BLaER1 (cell line): ENCODE measurements at regions not wholly inside any gene's neighbourhood (a gene's known extent, or its start where the extent isn't known, plus 50 kb on each side); places are given as distances from the start of the nearest gene placed in this dataset.
"Not testable (repeated sequence)": the region's sequence is repeated elsewhere in the genome, so short reads cannot be mapped to it uniquely, and the experiment has no call there.

ENCODE experiments used
- H3K27ac ChIP-seq: shearing (Covaris generic); formaldehyde crosslinking; 2 replicates; pipeline ENCODE4 v1.8.1; 2022
- H3K27me3 ChIP-seq: shearing (Covaris generic); formaldehyde crosslinking; 2 replicates; pipeline ENCODE4 v1.8.1; 2022
- H3K36me3 ChIP-seq: shearing (Covaris generic); formaldehyde crosslinking; 2 replicates; pipeline ENCODE4 v1.8.1; 2022
- H3K4me1 ChIP-seq: shearing (Covaris generic); formaldehyde crosslinking; 2 replicates; pipeline ENCODE4 v1.8.1; 2022
- H3K4me2 ChIP-seq: shearing (Covaris generic); formaldehyde crosslinking; 2 replicates; pipeline ENCODE4 v1.8.1; 2022
- H3K4me3 ChIP-seq: shearing (Covaris generic); formaldehyde crosslinking; 2 replicates; pipeline ENCODE4 v1.8.1; 2022
- H3K9ac ChIP-seq: shearing (Covaris generic); formaldehyde crosslinking; 2 replicates; pipeline ENCODE4 v1.8.1; 2022
- H3K9me3 ChIP-seq: shearing (Covaris generic); formaldehyde crosslinking; 2 replicates; pipeline ENCODE4 v1.8.1; 2022
- H4K20me1 ChIP-seq: shearing (Covaris generic); formaldehyde crosslinking; 2 replicates; pipeline ENCODE4 v1.8.1; 2022
- Cebpa-rat ChIP-seq: shearing (Covaris generic); IDR thresholded peaks from 2 replicates; pipeline ENCODE4 v1.8.1; 2022

DNA sequence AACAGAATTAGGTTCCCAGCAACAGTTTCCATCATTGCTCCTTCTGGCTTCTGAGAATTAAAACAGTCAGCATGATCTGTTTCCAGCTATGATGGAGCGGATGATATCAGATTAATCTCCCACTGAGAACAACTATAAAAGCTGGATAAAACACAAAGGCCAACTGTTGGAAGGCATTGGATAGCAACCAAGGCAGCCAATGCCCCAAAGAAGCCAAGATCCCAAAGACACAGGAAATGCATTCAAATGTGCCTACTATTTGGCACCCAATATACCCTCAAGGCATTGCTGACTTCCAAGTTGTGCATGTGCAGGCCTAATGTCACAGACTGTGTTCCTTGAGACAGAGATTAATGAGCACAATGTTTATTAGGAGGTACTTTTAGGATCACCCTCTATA lies 259.3 kb downstream of the ARHGAP12 start:
- H3K4me3 ChIP-seq, result no peak overlapping the region
- TF ChIP-seq Cebpa-rat, result no peak
- no peaks in the 10 kb centered on the region for H4K20me1 ChIP-seq
- H3K27ac ChIP-seq, result no peak overlapping the region
- H3K4me1 ChIP-seq, result no peaks in the 10 kb centered on the region
- no peaks in the 10 kb centered on the region for H3K27me3 ChIP-seq
- H3K36me3 ChIP-seq, result no peaks in the 10 kb centered on the region
- H3K9me3 ChIP-seq, result no peaks in the 10 kb centered on the region; the same call in 1 of the 2 replicates
- no peak overlapping the region for H3K4me2 ChIP-seq
- no peak overlapping the region for H3K9ac ChIP-seq

DNA sequence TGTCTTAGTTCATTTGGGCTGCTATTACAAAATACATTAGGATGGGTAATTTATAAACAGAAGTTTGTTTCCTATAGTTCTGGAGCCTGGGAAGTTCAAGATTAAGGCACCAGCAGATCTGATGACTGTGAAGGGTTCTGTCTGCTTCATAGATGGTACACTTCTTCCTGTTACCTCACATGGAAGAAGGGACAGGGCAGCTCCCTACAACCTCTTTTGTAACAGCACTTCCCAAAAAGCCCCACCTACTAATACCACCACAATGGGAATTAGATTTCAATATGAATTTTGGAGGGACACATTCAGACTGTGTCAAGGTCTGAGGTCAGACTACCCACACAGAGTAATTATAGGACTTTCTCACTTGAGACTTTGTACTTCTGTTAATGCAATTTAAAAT lies 260.3 kb downstream of the ARHGAP12 start:
- H3K36me3 ChIP-seq, result no peaks in the 10 kb centered on the region
- no peak overlapping the region for H3K27ac ChIP-seq
- no peaks in the 10 kb centered on the region for H4K20me1 ChIP-seq

DNA sequence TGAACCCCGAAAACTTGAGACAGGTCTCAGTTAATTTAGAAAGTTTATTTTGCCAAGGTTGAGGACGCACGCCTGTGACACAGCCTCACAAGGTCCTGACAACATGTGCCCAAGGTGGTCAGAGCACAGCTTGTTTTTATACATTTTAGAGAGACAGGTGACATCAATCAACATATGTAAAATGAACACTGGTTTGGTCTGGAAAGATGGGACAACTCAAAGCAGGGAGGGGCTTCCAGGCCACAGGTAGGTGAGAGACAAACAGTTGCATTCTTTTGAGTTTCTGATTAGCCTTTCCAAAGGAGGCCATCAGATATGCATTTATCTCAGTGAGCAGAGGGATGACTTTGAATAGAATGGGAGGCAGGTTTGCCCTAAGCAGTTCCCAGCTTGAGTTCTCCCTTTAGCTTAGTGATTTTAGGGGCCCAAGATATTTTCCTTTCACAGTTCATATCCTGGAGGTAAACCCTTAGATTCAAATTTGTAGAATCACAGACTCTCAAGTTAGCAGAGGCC lies 262.8 kb downstream of the ARHGAP12 start:
- not testable (repeated sequence) for H3K27ac ChIP-seq, H4K20me1 ChIP-seq, H3K4me2 ChIP-seq, H3K36me3 ChIP-seq, H3K9ac ChIP-seq, H3K4me1 ChIP-seq, H3K27me3 ChIP-seq, H3K4me3 ChIP-seq, H3K9me3 ChIP-seq

More for the DNA sequence above, 260.3 kb downstream of the ARHGAP12 start:
- no peak for TF ChIP-seq Cebpa-rat
- H3K4me3 ChIP-seq, result no peak overlapping the region
- H3K9ac ChIP-seq, result no peak overlapping the region
- no peak overlapping the region for H3K4me2 ChIP-seq
- H3K4me1 ChIP-seq, result no peaks in the 10 kb centered on the region
- H3K27me3 ChIP-seq, result no peaks in the 10 kb centered on the region
- H3K9me3 ChIP-seq, result no peaks in the 10 kb centered on the region; the same call in 1 of the 2 replicates

DNA sequence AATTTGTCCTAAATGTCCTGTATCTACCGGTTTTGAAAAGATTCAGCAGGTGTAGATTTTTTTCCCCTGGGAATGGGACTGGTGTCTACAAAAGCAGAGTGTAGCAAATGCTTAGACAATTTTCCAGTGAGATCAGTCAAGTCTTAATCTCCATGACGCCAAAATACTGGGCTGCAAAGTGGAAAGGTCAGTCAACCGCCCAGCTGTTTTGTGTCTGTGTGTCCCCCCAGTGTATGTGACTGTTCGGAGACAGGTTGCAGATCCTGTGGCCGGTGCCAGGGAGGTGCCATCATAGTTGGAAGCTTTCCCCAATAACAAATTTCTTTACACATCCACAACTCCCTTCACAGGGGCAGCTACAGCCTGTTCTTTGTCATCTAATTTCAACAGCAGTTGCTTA lies 263.8 kb downstream of the ARHGAP12 start:
- H3K4me1 ChIP-seq, result no peaks in the 10 kb centered on the region
- H3K4me3 ChIP-seq, result no peak overlapping the region
- no peak overlapping the region for H3K9ac ChIP-seq
- TF ChIP-seq Cebpa-rat, result no peak
- H3K36me3 ChIP-seq, result no peaks in the 10 kb centered on the region
- H3K9me3 ChIP-seq, result no peaks in the 10 kb centered on the region
- H3K27me3 ChIP-seq, result no peaks in the 10 kb centered on the region
- H3K27ac ChIP-seq, result no peak overlapping the region
- no peaks in the 10 kb centered on the region for H4K20me1 ChIP-seq
- H3K4me2 ChIP-seq, result no peak overlapping the region

DNA sequence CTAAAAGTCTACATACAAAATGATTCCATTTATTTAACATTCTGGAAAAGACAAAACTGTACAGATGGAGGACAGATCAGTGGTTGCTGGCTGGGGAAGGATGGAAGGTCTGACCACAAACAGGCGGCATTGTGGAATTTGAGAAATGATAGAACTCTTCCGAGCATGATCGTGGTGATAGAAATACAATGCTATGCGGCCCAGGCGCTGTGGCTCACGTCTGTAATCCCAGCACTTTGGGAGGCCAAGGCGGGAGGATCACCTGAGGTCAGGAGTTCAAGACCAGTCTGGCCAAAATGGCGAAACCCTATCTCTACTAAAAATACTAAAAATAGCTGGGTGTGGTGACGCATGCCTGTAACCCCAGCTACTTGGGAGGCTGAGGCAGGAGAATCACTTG lies 264.6 kb downstream of the ARHGAP12 start:
- not testable (repeated sequence) for H3K9me3 ChIP-seq, H3K36me3 ChIP-seq, H3K27ac ChIP-seq, H3K4me3 ChIP-seq, H3K9ac ChIP-seq, H3K4me2 ChIP-seq, H3K27me3 ChIP-seq, H3K4me1 ChIP-seq, H4K20me1 ChIP-seq

DNA sequence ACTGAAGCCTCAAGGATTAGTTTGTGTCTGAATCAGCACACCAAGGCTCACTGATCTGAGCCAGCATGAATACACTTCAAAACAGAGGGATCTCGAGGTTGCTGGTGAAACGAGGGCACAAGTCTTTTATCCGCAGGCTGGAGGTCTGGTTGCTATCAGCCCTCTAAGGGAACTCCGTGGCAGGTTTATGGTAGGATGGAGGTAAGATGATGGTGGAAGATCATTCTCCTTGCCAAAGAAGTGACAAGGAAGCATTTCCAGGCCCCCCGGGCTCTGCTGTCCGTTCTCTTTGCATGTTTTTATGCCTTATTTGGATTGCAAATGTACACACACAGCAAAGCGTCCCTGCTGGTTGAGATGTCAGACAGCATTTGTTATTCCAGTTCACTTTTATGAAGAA lies 268.3 kb downstream of the ARHGAP12 start:
- Histone ChIP-seq H3K27me3 (no peaks in the 10 kb centered on the region), H3K9ac (no peak overlapping the region), H3K4me1 (no peaks in the 10 kb centered on the region), H3K27ac (no peak overlapping the region), H4K20me1 (no peaks in the 10 kb centered on the region), H3K36me3 (no peaks in the 10 kb centered on the region), H3K4me2 (no peak overlapping the region), H3K4me3 (no peak overlapping the region), H3K9me3 (no peaks in the 10 kb centered on the region)
- no peak for TF ChIP-seq Cebpa-rat

DNA sequence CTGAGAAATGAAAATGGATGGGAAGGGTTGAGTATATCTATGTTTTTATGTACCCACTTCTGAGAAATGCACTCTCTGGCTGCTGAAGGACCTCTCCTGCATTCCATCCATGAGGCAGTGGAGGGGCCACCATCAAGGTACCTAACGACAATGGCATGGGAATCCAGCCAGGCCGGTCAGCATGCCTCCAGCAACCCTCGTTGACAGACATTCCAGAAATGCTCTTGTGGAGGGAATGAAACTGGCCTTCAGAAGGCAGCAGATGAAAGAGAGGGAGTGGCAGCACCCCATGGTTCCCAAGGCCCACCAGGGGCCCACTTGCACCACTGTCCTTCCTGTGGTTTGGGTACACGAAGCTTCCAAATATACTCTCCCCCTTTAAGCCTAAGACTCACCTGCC lies 269.0 kb downstream of the ARHGAP12 start:
- Histone ChIP-seq H3K4me2 (no peak overlapping the region), H3K4me1 (no peaks in the 10 kb centered on the region), H3K4me3 (no peak overlapping the region), H3K36me3 (no peaks in the 10 kb centered on the region), H3K27me3 (no peaks in the 10 kb centered on the region), H3K9ac (no peak overlapping the region), H3K9me3 (no peaks in the 10 kb centered on the region), H3K27ac (no peak overlapping the region), H4K20me1 (no peaks in the 10 kb centered on the region)
- TF ChIP-seq Cebpa-rat, result no peak

DNA sequence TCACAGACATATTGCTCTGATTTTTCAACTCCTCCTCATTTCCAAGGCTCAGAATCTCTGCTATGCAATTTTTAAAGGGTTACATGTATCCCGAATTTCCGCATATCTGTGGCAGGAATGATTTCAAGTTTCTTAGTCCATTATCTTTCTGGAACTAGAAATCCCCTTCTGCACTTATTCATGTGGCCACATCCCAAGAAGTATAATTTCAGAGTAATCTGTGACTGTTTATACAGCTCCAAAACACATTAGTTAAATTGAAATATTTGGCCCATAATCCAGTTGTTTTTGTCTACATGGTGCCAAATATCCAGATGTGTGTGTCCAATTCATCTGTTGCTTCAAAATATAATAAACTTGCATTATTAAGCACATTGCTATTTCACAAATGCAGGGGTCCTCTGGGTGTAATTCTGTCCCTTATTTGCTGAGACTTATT lies 271.2 kb downstream of the ARHGAP12 start:
- Histone ChIP-seq H3K36me3 (no peaks in the 10 kb centered on the region), H3K4me3 (no peak overlapping the region), H3K4me1 (no peaks in the 10 kb centered on the region), H3K9me3 (no peaks in the 10 kb centered on the region), H3K4me2 (no peak overlapping the region), H3K27ac (no peak overlapping the region), H3K27me3 (no peaks in the 10 kb centered on the region), H3K9ac (no peak overlapping the region), H4K20me1 (no peaks in the 10 kb centered on the region)
- TF ChIP-seq Cebpa-rat, result no peak

DNA sequence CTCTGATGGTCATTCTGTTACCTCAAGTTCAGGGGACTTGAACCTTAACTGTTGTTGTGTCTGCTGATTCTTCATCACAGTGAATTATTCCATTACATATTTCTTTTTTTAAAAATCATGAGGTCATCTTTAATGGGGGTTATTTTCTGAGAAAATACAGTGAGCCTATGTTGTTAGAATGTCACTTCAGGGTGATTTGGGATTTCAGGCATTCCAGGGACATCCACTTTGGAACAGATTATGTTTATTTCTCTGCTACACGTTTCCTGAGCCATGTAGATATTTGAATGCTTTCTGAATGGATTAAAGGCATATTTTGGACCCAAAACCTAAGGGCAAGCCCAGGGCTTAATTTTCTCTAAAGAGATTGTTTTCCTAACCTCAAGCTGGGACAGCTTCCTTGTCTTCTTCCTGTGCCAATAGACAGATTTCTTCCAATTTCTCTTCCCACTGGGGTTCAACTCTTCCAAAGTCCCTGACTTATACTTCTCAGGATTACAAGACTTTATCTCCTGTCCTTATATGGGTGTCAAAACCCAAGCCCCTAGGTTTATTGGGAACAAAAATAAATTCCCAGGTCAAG lies 271.7 kb downstream of the ARHGAP12 start:
- H3K4me1 ChIP-seq, result no peaks in the 10 kb centered on the region
- no peaks in the 10 kb centered on the region for H3K27me3 ChIP-seq
- no peak overlapping the region for H3K4me2 ChIP-seq
- H3K9ac ChIP-seq, result no peak overlapping the region
- H3K4me3 ChIP-seq, result no peak overlapping the region
- no peaks in the 10 kb centered on the region for H3K9me3 ChIP-seq
- TF ChIP-seq Cebpa-rat, result no peak
- H3K27ac ChIP-seq, result no peak overlapping the region
- H4K20me1 ChIP-seq, result no peaks in the 10 kb centered on the region
- no peaks in the 10 kb centered on the region for H3K36me3 ChIP-seq

DNA sequence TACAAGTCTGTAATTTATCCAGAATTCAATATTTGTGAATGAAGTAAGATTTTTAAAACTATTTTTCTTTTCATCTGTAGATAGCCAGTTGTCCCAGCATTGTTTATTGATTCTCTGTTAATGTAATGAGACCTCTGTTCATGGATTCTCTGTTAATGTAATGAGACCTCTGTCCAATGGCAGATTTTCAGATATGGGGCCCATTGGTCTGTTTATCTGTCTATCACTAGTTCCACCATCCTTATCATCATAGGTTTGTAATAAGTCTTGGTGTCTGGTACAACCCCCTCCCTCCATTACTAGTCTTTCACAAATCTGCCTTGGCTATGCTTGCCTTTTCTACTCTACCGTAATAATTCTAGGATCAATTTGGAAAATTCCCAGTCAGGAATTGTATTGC lies 276.6 kb downstream of the ARHGAP12 start:
- no peak overlapping the region for H3K27ac ChIP-seq
- no peaks in the 10 kb centered on the region for H3K9me3 ChIP-seq
- H3K4me1 ChIP-seq, result no peaks in the 10 kb centered on the region
- H3K36me3 ChIP-seq, result no peaks in the 10 kb centered on the region
- no peak overlapping the region for H3K9ac ChIP-seq
- no peak overlapping the region for H3K4me3 ChIP-seq
- no peaks in the 10 kb centered on the region for H4K20me1 ChIP-seq
- H3K4me2 ChIP-seq, result no peak overlapping the region
- no peaks in the 10 kb centered on the region for H3K27me3 ChIP-seq
- TF ChIP-seq Cebpa-rat, result no peak

DNA sequence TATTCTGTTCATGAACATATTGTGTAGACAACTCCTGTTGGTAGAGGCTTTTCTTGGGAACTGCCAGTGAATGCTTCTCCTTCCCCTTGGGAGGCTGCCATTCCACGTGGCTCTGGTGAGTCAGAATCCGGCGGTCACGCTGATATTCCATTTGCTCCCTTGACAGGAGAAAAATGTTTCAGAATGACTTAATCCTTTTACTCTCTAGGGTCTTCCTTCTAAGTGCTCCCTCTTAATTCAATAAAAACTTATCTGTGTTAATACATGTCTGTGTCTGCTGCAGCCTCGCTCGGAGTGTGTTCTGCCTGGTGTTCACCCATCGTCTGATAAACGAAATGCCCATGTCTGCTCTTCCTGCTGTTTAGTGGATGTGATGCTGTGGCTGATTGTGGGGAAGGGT lies 278.6 kb downstream of the ARHGAP12 start:
- Histone ChIP-seq H3K4me3 (no peak overlapping the region), H3K9ac (no peak overlapping the region), H3K36me3 (no peaks in the 10 kb centered on the region), H3K9me3 (no peaks in the 10 kb centered on the region), H3K27me3 (no peaks in the 10 kb centered on the region), H4K20me1 (no peaks in the 10 kb centered on the region), H3K27ac (no peak overlapping the region), H3K4me1 (no peaks in the 10 kb centered on the region), H3K4me2 (no peak overlapping the region)
- TF ChIP-seq Cebpa-rat, result no peak
